WTC11 (cell line): ENCODE measurements at regions not wholly inside any gene's neighbourhood (a gene's known extent, or its start where the extent isn't known, plus 50 kb on each side); places are given as distances from the start of the nearest gene placed in this dataset.

Experiments
- ATAC-seq: fragments of 200-7000 bp; cut with Tn5 transposase; 2 replicates; pipeline ENCODE4 v1.10.0; 2021; ENCODE audit warnings: mild to moderate bottlenecking, moderate library complexity
- CTCF ChIA-PET: fragments of 300-600 bp; sonication (Branson Sonifier 250); formaldehyde crosslinking; loops from one replicate; lab custom pipeline; 2021; ENCODE audit warnings: antibody characterized with exemption; lab: Charles Lee
- POLR2A ChIA-PET: fragments of 350-600 bp; sonication (Branson Sonifier 250); formaldehyde crosslinking; loops from one replicate; lab custom pipeline; 2021; ENCODE audit warnings: antibody characterized with exemption; lab: Charles Lee
- DNase-seq: peaks from one replicate; pipeline ENCODE4 v3.0.0; 2021; ENCODE audit warnings: low spot score
- H3K27ac Mint-ChIP-seq: 2 replicates; pipeline ENCODE4 v1.8.0; 2021; ENCODE audit warnings: mixed read lengths
- H3K27me3 Mint-ChIP-seq: 2 replicates; pipeline ENCODE4 v1.8.0; 2021; ENCODE audit warnings: low read depth, mild to moderate bottlenecking, moderate library complexity, mixed read lengths
- H3K36me3 Mint-ChIP-seq: 2 replicates; pipeline ENCODE4 v1.8.0; 2021; ENCODE audit warnings: mixed read lengths
- H3K4me1 Mint-ChIP-seq: 2 replicates; pipeline ENCODE4 v1.8.0; 2022; ENCODE audit warnings: mixed read lengths
- H3K4me3 Mint-ChIP-seq: 2 replicates; pipeline ENCODE4 v1.8.0; 2021; ENCODE audit warnings: mild to moderate bottlenecking, moderate library complexity, mixed read lengths
- H3K9me3 Mint-ChIP-seq: 2 replicates; pipeline ENCODE4 v1.8.0; 2021; ENCODE audit warnings: mixed read lengths
- CBFB ChIP-seq: sonication (generic); formaldehyde crosslinking; IDR thresholded peaks from 2 replicates; pipeline ENCODE4 v1.8.1; 2022; ENCODE audit warnings: mild to moderate bottlenecking, low read depth, missing genetic modification reagents
- ETV6 ChIP-seq: sonication (generic); formaldehyde crosslinking; IDR thresholded peaks from 2 replicates; pipeline ENCODE4 v1.8.1; 2022; ENCODE audit warnings: mild to moderate bottlenecking, missing genetic modification reagents
- JAZF1 ChIP-seq: fragments of 250-450 bp; sonication (Bioruptor Pico); IDR thresholded peaks from 2 replicates; pipeline ENCODE4 v1.9.0; 2021; ENCODE audit warnings: moderate library complexity, mild to moderate bottlenecking, inconsistent platforms
- KAT7 ChIP-seq: sonication (generic); formaldehyde crosslinking; IDR thresholded peaks from 2 replicates; pipeline ENCODE4 v1.8.1; 2023; ENCODE audit warnings: missing genetic modification reagents, mild to moderate bottlenecking, borderline replicate concordance
- NR3C1 ChIP-seq: sonication (generic); formaldehyde crosslinking; conservative IDR thresholded peaks from 2 replicates; pipeline ENCODE4 v1.8.1; 2023; ENCODE audit warnings: low read depth, mild to moderate bottlenecking, missing genetic modification reagents
- PREB ChIP-seq: sonication (generic); formaldehyde crosslinking; IDR thresholded peaks from 2 replicates; pipeline ENCODE4 v1.8.1; 2022; ENCODE audit warnings: mild to moderate bottlenecking, missing genetic modification reagents, moderate library complexity, borderline replicate concordance
- TP53 ChIP-seq: sonication (generic); formaldehyde crosslinking; IDR thresholded peaks from 2 replicates; pipeline ENCODE4 v1.8.1; 2023; ENCODE audit warnings: mild to moderate bottlenecking, missing genetic modification reagents
- ZNF219 ChIP-seq: sonication (generic); formaldehyde crosslinking; IDR thresholded peaks from 2 replicates; pipeline ENCODE4 v1.8.0; 2023; ENCODE audit warnings: missing genetic modification reagents, mild to moderate bottlenecking, borderline replicate concordance
- ZNF281 ChIP-seq: sonication (generic); formaldehyde crosslinking; IDR thresholded peaks from 2 replicates; pipeline ENCODE4 v1.8.0; 2023; ENCODE audit warnings: mild to moderate bottlenecking, missing genetic modification reagents
- ZNF317 ChIP-seq: sonication (generic); formaldehyde crosslinking; IDR thresholded peaks from 2 replicates; pipeline ENCODE4 v1.8.1; 2023; ENCODE audit warnings: low read depth, mild to moderate bottlenecking, moderate library complexity, missing genetic modification reagents, borderline replicate concordance
- ZNF396 ChIP-seq: fragments of 250-450 bp; sonication (Bioruptor Pico); IDR thresholded peaks from 2 replicates; pipeline ENCODE4 v1.8.0; 2021; ENCODE audit warnings: mild to moderate bottlenecking, moderate library complexity, borderline replicate concordance
- ZNF532 ChIP-seq: fragments of 250-450 bp; sonication (Bioruptor Pico); IDR thresholded peaks from 2 replicates; pipeline ENCODE4 v1.9.0; 2021; ENCODE audit warnings: mild to moderate bottlenecking, borderline replicate concordance
- ZSCAN18 ChIP-seq: fragments of 250-450 bp; sonication (Bioruptor Pico); IDR thresholded peaks from 2 replicates; pipeline ENCODE4 v2.1.2; 2022; ENCODE audit warnings: mild to moderate bottlenecking, moderate library complexity
- TF ChIP-seq, protein P1 (sequence below): sonication (generic); formaldehyde crosslinking; conservative IDR thresholded peaks from 2 replicates; pipeline ENCODE4 v1.8.1; 2023; ENCODE audit warnings: mild to moderate bottlenecking, low read depth, missing genetic modification reagents, moderate library complexity
- TF ChIP-seq, protein P2 (sequence below): fragments of 250-450 bp; sonication (Bioruptor Pico); IDR thresholded peaks from 2 replicates; pipeline ENCODE4 v1.9.0; 2021; ENCODE audit warnings: mild to moderate bottlenecking
- TF ChIP-seq, protein P3 (sequence below): sonication (generic); formaldehyde crosslinking; IDR thresholded peaks from 2 replicates; pipeline ENCODE4 v1.8.1; 2023; ENCODE audit warnings: mild to moderate bottlenecking, missing genetic modification reagents, borderline replicate concordance

DNA sequence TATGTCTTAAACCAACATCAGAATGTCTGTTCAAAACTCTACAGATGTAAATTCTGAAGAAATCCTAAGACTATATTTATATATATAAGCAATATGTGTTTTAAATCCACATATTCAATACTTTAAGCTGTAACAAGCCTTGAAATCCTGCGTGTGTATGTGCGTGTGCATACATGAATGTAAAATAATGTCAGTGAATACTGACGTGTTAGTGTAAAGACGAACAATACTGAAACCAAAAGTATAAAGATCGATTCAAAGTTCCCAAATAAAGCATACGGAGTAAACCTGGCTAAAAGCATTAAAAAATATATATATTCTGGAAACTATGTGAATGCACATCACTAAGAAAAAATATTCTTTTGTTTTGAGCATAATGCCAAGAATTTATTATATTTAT is 668.6 kb upstream of the NCAM2 start:
- Mint-ChIP-seq H3K36me3 (peaks cover 8% of the 10 kb centered on the region), H3K4me1 (no peaks in the 10 kb centered on the region), H3K27ac (no peak overlapping the region), H3K4me3 (no peak overlapping the region), H3K27me3 (no peaks in the 10 kb centered on the region), H3K9me3 (peaks cover 13% of the 10 kb centered on the region)
- ChIA-PET POLR2A (no interaction called here), CTCF (no interaction called here)
- ATAC-seq (no peak), DNase-seq (no peak)
- TF ChIP-seq, protein P1, sequence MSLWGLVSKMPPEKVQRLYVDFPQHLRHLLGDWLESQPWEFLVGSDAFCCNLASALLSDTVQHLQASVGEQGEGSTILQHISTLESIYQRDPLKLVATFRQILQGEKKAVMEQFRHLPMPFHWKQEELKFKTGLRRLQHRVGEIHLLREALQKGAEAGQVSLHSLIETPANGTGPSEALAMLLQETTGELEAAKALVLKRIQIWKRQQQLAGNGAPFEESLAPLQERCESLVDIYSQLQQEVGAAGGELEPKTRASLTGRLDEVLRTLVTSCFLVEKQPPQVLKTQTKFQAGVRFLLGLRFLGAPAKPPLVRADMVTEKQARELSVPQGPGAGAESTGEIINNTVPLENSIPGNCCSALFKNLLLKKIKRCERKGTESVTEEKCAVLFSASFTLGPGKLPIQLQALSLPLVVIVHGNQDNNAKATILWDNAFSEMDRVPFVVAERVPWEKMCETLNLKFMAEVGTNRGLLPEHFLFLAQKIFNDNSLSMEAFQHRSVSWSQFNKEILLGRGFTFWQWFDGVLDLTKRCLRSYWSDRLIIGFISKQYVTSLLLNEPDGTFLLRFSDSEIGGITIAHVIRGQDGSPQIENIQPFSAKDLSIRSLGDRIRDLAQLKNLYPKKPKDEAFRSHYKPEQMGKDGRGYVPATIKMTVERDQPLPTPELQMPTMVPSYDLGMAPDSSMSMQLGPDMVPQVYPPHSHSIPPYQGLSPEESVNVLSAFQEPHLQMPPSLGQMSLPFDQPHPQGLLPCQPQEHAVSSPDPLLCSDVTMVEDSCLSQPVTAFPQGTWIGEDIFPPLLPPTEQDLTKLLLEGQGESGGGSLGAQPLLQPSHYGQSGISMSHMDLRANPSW: no peak
- TF ChIP-seq CBFB (CRISPR knock-in tag) (no peak), ZNF317 (CRISPR knock-in tag) (no peak), NR3C1 (CRISPR knock-in tag) (no peak), ZSCAN18 (CRISPR knock-in tag) (no peak), ZNF281 (no peak), KAT7 (CRISPR knock-in tag) (no peak), ZNF219 (no peak), ZNF532 (CRISPR knock-in tag) (no peak), JAZF1 (no peak), TP53 (no peak), PREB (no peak)

GRCh38 chr21:20330652-20331051 is 667.6 kb upstream of the NCAM2 start:
- Mint-ChIP-seq H3K27me3 (no peaks in the 10 kb centered on the region), H3K36me3 (peaks cover 9% of the 10 kb centered on the region), H3K4me1 (no peaks in the 10 kb centered on the region), H3K9me3 (peaks cover 15% of the 10 kb centered on the region), H3K4me3 (no peak overlapping the region), H3K27ac (no peak overlapping the region)
- POLR2A ChIA-PET: no interaction called here
- DNase-seq: no peak
- CTCF ChIA-PET: no interaction called here
- no peak for ATAC-seq
- TF ChIP-seq ZNF396 (CRISPR knock-in tag) (no peak), ETV6 (CRISPR knock-in tag) (no peak), JAZF1 (no peak)
- TF ChIP-seq, protein P2, sequence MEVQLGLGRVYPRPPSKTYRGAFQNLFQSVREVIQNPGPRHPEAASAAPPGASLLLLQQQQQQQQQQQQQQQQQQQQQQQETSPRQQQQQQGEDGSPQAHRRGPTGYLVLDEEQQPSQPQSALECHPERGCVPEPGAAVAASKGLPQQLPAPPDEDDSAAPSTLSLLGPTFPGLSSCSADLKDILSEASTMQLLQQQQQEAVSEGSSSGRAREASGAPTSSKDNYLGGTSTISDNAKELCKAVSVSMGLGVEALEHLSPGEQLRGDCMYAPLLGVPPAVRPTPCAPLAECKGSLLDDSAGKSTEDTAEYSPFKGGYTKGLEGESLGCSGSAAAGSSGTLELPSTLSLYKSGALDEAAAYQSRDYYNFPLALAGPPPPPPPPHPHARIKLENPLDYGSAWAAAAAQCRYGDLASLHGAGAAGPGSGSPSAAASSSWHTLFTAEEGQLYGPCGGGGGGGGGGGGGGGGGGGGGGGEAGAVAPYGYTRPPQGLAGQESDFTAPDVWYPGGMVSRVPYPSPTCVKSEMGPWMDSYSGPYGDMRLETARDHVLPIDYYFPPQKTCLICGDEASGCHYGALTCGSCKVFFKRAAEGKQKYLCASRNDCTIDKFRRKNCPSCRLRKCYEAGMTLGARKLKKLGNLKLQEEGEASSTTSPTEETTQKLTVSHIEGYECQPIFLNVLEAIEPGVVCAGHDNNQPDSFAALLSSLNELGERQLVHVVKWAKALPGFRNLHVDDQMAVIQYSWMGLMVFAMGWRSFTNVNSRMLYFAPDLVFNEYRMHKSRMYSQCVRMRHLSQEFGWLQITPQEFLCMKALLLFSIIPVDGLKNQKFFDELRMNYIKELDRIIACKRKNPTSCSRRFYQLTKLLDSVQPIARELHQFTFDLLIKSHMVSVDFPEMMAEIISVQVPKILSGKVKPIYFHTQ (CRISPR knock-in tag): no peak
- TF ChIP-seq, protein P3, sequence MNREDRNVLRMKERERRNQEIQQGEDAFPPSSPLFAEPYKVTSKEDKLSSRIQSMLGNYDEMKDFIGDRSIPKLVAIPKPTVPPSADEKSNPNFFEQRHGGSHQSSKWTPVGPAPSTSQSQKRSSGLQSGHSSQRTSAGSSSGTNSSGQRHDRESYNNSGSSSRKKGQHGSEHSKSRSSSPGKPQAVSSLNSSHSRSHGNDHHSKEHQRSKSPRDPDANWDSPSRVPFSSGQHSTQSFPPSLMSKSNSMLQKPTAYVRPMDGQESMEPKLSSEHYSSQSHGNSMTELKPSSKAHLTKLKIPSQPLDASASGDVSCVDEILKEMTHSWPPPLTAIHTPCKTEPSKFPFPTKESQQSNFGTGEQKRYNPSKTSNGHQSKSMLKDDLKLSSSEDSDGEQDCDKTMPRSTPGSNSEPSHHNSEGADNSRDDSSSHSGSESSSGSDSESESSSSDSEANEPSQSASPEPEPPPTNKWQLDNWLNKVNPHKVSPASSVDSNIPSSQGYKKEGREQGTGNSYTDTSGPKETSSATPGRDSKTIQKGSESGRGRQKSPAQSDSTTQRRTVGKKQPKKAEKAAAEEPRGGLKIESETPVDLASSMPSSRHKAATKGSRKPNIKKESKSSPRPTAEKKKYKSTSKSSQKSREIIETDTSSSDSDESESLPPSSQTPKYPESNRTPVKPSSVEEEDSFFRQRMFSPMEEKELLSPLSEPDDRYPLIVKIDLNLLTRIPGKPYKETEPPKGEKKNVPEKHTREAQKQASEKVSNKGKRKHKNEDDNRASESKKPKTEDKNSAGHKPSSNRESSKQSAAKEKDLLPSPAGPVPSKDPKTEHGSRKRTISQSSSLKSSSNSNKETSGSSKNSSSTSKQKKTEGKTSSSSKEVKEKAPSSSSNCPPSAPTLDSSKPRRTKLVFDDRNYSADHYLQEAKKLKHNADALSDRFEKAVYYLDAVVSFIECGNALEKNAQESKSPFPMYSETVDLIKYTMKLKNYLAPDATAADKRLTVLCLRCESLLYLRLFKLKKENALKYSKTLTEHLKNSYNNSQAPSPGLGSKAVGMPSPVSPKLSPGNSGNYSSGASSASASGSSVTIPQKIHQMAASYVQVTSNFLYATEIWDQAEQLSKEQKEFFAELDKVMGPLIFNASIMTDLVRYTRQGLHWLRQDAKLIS: no peak
